SK-N-MC (cell line): ENCODE measurements at regions not wholly inside any gene's neighbourhood (a gene's known extent, or its start where the extent isn't known, plus 50 kb on each side); places are given as distances from the start of the nearest gene placed in this dataset.

Source experiments
- EZH2 ChIP-seq: fragments of 200-600 bp; sonication (generic); IDR thresholded peaks from one replicate; pipeline ENCODE4 v1.6.1; 2017; ENCODE audit warnings: antibody characterized with exemption
- FOXP2 ChIP-seq: optimal IDR thresholded peaks from 2 replicates; pipeline ENCODE3; 2011; ENCODE audit warnings: mild to moderate bottlenecking, moderate library complexity; ENCODE audit not compliant: insufficient read depth; ENCODE audit errors: extremely low read length, control extremely low read depth
- POLR2AphosphoS5 ChIP-seq: IDR thresholded peaks from 2 replicates; pipeline ENCODE4 v1.6.1; 2012; ENCODE audit warnings: mild to moderate bottlenecking, low read depth, low read length, borderline replicate concordance

- no peak for TF ChIP-seq POLR2AphosphoS5
- no peak for TF ChIP-seq EZH2
- no peak for TF ChIP-seq FOXP2
Observed at GRCh38 chr2:74076074-74076470, 71.6 kb downstream of the BOLA3 start.
